SW 1271 (cell line): ENCODE measurements at regions not wholly inside any gene's neighbourhood (a gene's known extent, or its start where the extent isn't known, plus 50 kb on each side); places are given as distances from the start of the nearest gene placed in this dataset.
"Not testable (repeated sequence)": the region's sequence is repeated elsewhere in the genome, so short reads cannot be mapped to it uniquely, and the experiment has no call there.

Experiments used
- DNase-seq, 2 experiments: peaks; one replicate each; lab custom pipeline; 2025; lab: John Stamatoyannopoulos, UW

DNA sequence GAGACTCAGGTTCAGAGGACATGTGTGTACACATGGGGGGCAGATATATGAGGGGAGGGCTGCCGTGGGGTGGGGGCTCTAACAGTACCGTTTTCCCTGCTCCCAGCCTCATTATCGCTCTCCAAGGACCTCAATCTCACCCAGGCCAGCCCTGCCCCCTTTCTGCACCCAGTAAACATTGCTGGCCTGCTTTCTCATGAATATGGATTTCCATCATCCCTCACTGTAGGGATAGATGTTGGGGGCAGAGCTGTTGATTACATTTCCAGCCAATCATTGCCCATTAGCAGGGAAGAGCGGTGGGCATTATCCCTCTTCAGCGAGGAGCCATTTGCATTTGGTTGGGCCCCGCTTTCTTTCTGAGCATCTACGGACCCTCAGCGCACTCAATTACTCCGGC, 273.8 kb downstream of the RPS6KC1 start:
- DNase-seq: no peak

DNA sequence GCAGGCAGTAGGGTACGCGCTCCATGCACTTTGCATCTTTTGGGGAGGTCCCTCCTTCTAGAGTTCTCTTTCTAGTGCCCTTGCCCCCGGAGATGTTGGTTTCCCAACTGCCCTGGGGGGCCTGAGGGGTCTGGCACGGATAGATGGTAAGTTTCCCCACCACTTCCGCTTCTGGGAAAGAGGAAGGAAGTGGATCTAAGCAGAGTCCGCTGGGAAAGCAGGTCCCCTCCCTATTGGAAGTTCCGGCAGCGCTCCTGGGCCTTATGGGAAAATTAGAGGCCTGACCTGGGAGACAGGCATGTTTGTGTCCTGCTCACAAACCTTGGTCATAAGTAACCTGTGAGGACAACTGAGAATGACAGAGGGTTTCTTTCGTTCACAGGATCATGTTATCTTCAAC, 274.4 kb downstream of the RPS6KC1 start:
- DNase-seq: no peak

DNA sequence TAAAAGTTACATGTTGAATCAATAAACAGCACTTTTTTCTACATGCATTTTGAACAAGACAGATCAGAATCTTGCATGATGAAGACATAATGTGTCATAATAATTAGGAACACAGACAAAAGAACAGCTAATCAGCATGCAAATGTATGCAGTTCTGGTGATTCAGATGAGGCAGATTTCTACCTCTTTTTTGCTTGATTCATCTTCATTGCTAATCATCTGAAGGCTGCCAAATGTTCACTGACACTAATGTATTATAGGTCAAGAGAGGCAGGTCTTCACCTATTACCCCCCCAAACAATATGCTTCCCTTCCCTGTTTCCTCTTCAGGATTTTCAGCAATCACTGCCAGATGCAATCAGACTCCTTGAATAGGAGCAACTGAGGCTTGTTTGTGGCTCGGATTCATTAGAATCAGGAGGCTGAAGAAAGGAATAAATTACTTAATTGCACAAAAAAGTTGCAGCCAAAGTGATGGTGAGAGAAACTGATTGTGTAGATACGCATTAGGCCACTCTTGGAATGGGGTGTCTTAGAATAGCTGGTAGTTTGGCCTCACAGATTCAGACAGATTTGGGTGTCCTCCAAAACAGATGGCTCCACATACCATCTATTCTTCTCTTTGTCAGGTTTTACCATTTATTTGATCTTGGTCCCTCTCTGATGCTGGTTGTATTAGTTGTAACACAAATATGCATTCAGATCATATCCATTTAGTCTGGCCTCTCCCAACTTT, 275.4 kb downstream of the RPS6KC1 start:
- DNase-seq: no peak

DNA sequence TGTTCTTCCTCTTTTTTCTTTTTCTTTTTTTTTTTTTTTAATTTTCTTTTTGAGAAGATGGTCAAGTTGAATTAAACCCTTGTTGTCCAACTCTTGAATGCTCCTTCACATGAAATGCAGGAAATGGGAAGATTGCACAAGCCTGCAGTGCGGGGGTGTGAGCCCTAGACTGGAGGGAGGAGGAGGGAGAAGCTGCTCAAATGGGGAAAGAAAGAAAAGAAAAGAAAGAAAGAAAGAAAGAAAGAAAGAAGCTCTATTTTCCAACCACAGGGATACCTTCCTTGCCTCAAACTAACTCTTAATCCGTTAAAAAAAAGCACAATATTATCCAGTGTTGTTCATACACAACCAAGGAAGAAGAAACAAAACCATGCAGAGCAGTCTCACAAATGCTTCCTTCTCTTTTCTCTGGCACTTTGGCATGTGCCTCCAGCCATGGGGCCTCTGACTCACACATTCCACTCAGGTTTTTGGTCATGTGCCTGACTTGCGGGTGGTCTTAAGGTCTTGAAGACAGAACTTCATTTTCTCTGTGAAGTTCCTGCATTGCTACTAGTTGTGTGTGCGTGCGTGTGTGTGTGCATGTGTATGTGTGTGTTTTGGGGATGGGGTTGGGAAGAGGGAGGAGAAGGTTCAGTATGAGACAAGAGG, 276.1 kb downstream of the RPS6KC1 start:
- no peak for DNase-seq

DNA sequence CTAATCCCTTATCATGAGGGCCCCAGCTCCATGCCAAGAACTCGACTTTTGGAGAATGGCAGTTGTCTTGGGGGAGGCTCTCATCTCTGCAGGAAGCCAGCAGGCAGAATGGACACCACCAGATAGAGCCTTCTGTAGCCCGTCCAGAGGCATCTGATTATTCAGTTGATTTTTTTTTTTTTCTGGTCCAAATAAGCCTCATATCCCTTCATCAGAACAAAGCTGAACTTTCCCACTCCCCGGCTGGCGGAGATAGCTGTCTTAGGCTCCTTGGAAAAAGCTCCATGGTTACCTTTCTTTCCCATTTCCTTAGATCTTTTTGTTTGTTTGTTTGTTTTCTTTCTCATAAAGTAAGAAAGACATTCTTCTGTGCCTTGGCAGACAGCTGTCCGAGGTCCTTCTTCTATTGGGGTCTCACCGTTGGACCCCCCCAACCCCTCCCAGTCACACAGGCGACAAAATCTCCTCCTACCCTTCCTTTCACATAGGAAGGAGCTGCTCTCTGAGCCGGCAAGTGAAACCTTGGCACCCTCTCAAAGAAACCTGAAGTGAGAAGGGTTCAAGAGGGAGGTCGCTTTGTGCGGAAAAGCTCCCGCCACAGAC, 278.5 kb downstream of the RPS6KC1 start:
- DNase-seq: no peak

DNA sequence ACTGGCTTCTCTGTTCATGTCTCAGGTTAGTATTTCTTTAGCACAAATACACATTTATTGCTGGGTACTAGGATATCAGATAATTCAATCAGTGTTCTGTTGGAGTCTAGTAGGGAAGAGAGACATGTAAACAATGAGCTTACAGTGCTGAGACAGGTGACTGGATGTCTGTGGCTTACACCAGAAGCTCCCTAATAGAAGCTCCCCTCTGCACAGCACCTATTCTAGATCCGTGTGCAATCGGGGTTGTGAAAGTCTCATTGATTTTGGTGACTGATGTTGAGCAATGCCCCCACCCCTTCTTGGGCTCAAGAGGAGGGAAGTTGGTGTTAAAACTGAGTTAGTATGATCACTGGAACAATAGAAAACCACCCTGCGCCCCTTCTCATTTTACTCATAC, 279.2 kb downstream of the RPS6KC1 start:
- no peak for DNase-seq

DNA sequence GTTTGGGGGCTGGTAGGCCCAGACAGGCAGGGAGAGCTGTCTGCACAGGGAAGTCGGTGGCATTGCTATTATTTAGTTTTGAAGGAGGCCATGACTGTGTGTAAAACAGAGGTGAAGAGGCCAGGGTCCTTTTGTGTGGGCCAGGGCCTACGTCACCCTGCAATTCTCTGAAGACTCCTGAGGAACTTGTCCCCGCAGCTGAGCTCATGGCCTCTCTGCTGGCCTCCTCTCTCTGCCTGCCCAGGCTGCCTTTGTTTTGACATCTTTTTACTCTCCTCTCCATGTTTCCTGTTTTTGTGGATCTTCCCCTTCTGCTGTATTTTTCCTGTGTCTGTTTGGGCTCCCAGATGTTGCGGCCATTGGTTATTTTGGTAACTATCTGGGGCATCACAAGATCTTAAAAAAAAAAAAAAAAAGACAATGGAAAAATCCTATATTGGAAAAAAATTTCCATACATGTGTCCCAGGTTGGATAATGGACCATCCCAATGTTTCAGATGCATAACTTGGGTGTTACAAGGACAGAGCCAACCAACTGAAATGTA, 280.7 kb downstream of the RPS6KC1 start:
- DNase-seq: no peak

DNA sequence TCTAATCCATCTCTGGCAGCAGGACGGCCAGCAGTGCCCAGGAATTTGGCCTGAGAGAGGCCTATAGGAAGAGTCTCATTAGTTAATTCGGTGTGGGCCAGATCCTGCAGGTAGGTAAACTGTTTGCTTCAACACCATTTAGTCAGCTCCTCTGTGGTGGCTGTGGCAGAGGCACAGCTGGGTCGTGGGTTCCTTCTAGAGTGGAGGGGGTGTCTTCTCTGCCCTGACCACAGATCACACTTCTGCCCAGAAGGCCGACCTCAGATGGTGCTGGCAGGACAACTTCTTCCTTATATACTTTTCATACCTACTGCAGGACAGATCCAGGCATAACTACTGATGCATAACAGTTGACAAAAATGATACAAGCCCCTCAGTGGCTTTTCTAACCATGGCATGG, 281.4 kb downstream of the RPS6KC1 start:
- no peak for DNase-seq

DNA sequence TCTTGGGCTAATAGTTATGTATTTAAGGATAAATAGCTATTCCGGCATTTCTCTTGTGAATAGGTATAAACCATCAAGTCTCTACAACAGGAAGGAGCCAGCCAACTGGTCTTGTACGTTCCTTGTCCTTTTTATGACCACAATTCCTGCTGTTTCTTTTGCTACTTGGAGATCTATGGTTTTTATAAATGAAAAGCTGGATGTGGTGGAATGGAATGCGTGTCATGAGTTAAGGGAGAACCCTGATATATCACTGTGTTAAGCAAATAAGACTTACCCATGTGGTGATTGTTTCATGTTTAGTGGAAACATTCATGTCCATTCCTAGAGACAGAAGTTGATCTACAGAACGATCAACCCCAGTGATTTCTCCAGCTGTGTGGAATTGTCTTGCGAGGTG, 282.1 kb downstream of the RPS6KC1 start:
- no peak for DNase-seq

DNA sequence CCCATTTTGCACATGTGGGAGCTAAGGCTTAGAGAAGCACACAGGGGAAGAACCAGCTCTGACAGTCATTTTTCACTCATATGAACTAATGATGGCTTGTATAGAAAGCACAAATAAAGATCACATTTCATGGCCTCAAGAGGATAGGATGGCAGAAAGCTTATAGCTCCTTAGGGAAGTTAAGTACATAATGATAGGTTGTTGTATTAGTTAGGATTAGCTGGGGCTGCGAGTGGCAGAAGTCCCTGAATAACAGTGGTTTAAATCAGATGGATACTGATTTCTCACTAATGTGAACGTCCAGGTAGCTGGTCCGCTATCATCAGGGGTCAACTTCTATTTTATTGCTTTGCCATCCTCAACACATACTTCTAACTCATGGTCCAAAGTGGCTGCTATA, 284.0 kb downstream of the RPS6KC1 start:
- no peak for DNase-seq

DNA sequence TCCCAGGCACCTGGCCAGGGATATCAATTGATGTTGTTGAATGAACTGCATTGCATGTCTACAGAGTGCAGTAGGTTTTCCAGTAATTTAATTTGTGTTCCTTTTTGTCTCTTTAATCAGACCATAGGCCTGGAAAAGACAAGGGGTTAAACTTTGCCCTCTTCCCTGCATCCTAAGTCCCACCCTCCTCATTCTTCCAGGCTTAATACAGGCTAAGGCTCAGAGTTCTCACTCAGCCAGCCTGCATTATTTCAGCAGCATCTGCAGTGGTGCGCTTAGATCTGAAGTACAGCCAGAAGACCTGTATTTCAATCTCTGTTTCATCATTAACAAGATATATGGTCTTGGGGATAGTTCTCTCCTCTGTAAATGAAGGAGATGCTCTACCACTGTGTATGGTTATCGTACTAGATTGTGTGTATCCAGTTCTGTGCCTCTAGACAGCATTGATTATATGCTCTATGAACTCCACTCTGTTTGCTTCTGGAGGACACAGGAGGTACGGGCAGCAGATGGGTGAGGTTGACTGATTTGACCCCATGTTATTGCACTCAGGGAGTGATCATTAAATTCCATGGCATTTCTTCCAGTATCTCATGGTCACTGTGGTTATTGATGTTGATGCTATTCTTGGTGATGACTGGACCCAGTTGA, 286.1 kb downstream of the RPS6KC1 start:
- no peak for DNase-seq

DNA sequence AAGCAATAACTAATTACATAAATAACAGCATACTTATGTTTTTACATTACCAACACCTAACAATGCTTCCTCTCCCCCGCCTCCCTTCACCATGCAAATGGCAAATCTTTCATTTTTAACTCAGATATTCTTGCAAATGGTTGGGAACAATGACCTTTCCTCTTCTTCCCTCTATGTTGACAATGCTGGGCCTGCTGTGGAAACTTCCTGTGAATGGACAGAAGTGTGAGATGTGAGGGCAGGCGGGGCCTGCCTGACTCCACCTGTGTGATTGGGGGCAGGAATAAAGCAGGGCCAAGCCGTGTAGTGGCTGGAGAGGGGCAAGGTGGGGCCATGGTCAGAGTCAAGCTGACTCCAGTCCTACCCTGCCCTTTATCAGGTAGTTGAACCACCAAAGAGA, 289.6 kb downstream of the RPS6KC1 start:
- DNase-seq: no peak

DNA sequence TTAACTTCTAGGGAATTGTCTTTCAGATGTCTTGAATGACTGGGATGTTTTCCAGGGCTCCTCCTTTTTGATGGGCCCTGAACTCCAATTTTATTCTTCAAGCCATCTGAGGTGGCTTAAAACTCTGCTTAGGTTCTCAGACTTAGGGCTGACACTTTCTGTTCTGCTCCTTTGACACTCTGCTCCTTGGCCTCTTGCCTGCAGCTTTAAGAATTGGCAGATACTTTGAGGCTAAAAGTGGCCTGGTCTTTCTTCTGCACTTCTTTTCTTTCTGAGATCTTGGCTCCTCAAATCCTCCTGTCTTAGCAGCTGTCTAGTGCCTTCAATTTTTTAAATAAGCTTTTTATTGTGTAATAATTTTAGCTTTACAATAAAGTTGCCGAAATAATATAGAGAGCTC, 294.6 kb downstream of the RPS6KC1 start:
- no peak for DNase-seq

DNA sequence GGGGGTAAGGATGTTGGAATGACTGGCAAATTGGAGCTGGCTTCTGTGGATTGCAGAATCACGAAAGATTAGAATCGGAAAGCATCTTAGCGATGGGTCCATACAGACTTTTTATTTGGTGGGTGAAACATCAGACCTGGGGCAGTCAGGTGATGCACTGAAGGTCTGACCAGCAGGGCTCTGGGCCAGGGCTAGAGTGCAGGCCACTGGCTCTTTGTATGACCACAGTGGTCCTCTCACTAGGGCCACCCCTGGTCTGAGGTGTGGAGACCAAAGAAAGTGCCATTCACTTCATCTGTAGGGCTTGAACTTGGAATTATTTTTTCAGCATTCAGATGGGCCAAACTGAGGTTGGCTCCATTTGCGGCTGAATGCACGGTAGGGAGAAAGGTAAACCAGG, 306.4 kb downstream of the RPS6KC1 start:
- DNase-seq: no peak

DNA sequence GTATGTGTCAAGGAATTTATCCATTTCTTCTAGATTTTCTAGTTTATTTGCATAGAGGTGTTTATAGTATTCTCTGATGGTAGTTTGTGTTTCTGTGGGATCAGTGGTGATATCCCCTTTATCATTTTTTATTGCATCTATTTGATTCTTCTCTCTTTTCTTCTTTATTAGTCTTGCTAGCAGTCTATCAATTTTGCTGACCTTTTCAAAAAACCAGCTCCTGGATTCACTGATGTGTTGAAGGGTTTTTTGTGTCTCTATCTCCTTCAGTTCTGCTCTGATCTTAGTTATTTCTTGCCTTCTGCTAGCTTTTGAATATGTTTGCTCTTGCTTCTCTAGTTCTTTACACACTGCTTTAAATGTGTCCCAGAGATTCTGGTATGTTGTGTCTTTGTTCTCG, 307.3 kb downstream of the RPS6KC1 start:
- not testable (repeated sequence) for DNase-seq

DNA sequence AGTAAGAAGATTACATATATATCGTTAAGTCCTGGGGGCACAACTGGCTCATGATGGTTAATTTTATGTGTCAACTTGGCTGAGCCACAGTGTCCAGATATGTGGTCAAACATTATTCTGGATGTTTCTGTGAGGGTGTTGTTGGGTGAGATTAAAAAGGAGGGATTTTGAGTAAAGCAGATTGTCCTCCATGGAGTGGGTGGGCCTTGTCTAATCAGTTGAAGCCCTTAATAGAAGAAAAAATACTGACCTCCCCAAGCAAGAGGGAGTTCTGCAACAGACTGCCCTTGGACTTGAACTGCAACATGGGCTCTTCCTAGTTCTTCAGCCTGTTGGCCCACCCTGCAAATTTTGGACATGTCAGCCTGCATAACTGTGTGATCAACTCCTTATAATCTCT, 311.6 kb downstream of the RPS6KC1 start:
- no peak for DNase-seq

DNA sequence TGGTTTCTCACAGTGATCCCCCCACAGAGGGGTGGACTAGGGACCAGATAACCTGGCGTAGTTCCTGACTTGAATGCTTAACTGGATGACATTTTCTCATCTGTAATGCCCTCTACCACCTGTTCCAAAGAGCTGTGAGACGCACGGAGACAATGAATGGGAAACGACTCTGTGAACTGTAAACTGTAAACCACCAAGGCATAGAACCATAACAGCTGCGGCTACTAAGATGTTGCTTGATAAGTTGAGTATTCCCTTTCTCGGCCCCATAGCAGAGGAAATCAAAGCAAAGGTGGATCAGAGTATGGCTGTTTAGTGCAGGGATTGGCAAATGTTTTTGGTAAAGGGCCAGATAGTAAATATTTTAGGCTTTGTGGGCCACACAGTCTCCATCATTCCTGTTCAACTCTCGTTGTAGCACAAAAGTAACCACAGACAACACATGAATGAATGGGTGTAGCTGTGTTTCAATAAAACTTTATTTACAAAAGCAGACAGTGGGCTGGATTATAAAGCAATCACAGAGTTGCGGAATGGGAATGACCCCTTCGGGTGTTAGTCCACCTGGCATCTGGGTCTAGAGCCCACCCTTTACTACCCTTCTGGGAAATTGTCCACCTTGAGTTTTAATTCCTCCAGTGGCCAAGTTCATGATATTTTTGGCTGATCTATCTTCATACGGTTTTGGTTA, 315.2 kb downstream of the RPS6KC1 start:
- DNase-seq: no peak

DNA sequence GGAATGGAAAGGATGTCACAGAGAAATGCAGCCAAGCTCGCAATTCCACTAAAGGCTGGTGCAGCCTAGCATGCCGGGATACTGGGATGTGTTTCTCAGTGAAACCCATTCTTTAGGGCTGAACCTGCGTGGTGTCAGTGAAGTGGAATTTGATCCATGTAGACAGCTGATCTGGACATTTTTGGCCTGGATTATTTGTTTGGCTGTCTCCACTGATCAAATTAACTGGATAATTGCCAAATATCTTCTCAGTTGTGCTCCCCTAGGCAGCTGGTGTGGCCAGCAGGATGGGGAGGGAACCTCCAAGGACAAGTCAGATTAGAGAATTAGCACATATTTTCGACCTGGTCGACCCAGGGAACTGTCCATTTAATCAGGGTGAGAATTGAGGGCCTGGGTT, 318.4 kb downstream of the RPS6KC1 start:
- DNase-seq: no peak

DNA sequence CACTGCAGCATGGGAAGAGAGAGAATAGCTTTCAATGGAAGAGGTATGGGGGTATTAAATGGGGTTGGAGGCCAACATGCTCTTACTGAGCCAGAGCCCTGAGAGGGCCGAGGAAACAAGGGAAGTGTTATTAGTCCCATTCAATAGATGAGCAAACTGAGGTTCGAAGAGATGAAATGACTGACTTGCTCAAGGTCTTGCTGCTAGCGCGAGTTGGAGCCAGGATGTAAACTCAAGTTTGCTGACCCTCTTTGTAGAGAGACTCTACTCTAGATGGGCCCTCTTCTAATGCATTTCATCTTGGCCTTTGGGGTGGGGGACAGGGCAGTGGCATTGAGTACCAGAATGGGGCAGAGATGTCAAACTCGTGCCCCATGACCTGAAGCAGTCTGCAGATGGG, 319.5 kb downstream of the RPS6KC1 start:
- no peak for DNase-seq

DNA sequence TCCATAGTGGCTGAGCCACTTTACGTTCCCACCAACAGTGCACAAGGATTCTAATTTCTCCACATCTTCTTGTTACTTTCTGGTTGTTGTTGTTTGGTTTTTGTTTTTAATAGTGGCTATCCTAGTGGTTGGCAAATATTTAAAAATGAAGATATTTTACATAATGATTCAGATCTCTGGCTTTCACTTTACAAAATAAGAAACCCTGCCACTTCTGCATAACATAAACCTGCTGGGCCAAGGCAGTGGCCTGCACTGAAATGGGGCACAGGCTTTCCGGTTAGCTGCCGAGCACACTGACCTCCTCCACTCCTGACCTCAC, 320.4 kb downstream of the RPS6KC1 start:
- DNase-seq: no peak

DNA sequence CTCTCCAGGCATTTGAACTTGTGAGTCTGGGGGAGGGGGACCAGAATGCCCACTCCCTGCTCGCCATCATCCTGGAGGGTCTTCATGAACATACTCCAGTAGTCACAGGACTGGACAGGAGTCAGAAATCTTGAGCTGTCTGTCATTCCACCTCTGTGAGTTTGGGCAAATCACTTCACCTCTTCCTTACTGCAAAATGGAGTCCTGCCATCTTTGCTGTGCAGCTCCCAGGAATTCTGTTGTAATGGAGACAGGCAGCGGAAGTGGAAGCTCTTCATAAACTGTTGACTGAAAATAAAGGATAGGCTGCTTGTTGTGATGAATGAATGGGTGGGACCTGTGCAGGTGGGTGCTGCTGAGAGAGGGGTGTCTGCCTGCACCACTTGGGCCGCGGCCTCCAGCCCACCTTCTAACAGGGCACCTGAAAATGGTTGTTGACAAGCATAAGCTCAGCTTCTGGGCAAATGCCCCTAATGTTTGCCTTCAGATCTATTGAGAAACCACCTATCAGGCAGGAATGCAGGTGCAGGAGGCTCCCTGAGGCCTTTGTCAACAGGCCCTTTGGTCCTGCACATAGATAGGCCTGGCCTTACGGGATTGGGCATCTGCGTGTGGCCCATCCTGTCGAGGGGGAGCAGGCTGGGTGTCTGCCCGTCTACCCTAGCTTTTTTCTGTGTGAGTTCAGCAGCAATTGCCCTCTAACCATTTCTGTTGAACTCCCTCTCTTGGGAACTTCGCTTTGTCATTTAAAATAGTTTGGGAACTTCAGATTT, 321.0 kb downstream of the RPS6KC1 start:
- no peak for DNase-seq

DNA sequence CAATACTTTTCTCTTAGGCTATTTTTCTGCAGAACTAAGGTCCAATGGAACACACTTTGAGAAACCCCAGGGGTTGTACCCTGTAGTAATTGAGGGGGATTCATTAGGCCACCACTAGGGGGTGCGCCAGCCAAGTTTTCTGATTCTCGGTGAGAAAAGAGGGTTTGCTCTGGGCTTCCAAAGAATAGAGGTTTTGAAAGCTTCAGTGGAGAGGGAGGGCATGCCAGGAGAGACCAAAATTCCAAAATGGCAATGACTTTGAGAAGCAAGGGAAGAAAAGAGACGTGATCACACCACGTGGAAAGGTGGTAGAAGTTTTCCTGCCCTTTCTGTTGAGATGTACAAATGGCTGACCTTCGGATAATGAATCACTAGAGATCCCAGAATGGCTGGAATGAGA, 323.3 kb downstream of the RPS6KC1 start:
- DNase-seq: peak in 1 of 2 experiments; percentile 10
